GM18511 (cell line): ENCODE measurements at regions not wholly inside any gene's neighbourhood (a gene's known extent, or its start where the extent isn't known, plus 50 kb on each side); places are given as distances from the start of the nearest gene placed in this dataset.

Source experiments
- ATAC-seq: cut with Tn5 transposase; IDR thresholded peaks from one replicate; pipeline ENCODE4 v1.9.1; 2021; ENCODE audit warnings: mild to moderate bottlenecking, moderate library complexity; ENCODE audit not compliant: unreplicated experiment

GRCh38 chr14:104290058-104290667 is 151.8 kb downstream of the KIF26A start:
- ATAC-seq: no peak

GRCh38 chr14:104290756-104291122 is 152.4 kb downstream of the KIF26A start:
- no peak for ATAC-seq

DNA sequence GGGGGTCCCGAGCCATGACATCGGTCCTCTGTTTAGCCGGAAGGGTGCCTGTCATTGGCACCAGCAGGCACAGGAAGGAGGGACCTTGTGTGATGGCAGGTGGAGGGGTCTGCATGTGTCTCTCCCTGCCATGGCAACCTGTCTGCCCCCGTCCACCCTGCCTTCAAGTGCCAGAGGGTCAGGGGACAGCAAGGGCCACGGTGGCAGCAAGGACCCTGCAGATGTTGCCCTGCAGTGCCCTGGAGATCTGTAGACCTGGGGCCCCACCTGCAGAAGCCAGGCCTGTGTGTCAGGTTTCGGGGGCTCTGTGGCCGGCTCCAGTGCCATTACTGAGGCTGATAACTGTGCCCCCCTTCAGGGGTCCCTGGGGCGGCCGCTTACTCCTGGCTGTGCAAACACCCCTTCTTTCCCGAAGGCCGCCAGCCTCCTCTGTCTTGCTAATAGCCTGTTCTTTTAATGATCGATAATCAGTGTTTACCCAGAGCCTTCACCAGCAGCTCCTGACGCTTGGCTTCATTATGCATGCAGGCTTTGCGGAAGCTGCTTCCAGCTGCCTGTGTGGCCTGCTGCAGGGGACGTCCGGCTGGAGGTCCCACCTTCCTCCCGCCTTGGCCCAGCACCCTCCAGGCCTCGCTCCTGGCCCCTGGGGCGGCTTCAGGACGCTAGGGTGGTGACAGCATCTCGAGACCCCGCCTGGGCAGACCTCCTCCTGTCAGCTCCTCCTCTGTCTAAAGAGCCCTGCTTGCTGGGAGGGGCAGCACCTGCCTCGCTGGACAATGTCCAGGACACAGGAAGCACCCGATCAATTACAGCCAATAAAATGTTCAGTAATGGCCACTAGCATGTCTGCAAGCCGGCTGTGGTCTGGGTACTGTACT is 153.0 kb downstream of the KIF26A start:
- no peak for ATAC-seq

GRCh38 chr14:104292084-104292970 is 153.9 kb downstream of the KIF26A start:
- ATAC-seq: no peak

DNA sequence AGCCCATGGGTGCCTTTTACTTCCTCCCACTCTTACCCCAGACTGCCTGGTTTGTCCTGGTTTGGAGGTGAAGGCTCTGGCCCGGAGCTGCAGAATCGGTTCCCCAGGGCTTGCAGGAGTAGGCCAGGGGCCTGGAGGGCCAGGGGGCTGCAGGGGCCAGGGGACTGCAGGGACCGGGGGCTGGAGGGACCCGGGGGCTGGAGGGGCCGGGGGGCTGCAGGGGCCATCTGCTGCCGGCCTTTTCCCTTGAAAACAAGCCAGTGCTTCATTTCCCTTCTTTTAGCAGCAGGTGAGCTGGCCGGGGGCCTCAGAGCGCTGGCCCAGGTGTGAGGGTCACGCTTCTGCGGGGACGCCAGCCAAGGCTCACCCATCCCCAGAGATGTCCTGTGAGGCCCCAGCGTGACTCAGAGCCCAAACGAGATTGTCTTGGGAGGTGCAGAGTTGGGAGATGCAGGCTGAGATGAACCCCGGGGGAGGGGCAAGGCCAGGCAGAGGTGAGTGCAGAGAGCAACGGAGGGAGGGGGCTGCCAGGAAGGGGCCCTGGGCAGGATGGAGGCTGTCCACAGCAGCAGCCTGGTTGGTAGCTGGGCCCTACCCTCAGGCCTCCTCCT is 154.9 kb downstream of the KIF26A start:
- ATAC-seq: no peak

- ATAC-seq: no peak
Observed at GRCh38 chr14:104293851-104294627, 155.7 kb downstream of the KIF26A start.

GRCh38 chr14:104294628-104294982 is 156.2 kb downstream of the KIF26A start:
- ATAC-seq: no peak

- no peak for ATAC-seq
Observed at GRCh38 chr14:104294983-104295680, 156.7 kb downstream of the KIF26A start.

DNA sequence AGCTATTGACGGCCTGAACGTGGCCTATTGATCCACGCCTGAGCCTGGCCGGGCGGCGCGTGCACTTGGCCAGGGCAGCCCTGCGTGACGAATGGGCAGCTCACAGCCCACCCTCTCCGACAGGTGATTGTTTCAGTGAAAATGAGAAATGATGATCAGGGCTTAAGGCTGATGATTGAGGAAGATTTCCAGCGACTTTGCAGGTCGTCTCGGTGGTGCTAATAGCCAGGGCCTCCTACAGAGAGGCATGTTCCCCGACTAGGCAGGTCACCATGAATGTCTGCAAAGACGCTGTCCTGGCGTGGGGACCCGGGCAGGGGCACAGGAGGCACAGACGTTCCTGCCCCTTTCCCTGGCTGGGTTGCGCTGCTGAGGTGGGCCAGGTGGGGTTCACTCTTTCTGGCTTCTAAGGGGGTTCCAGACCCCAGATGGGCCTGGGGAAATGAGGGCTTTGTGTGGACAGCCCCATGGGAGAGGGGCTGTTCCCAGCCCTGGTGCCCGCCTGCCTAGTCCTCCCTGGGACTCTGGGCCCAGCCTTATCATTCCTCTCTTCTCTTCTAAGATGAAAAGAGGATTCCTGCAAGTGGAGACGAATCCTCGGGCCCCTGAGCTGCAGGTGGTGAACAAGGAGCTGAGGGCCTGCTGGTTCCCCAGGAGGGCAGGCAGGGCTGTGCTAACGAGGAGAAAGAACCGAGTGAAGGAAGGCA is 157.4 kb downstream of the KIF26A start:
- ATAC-seq: no peak

DNA sequence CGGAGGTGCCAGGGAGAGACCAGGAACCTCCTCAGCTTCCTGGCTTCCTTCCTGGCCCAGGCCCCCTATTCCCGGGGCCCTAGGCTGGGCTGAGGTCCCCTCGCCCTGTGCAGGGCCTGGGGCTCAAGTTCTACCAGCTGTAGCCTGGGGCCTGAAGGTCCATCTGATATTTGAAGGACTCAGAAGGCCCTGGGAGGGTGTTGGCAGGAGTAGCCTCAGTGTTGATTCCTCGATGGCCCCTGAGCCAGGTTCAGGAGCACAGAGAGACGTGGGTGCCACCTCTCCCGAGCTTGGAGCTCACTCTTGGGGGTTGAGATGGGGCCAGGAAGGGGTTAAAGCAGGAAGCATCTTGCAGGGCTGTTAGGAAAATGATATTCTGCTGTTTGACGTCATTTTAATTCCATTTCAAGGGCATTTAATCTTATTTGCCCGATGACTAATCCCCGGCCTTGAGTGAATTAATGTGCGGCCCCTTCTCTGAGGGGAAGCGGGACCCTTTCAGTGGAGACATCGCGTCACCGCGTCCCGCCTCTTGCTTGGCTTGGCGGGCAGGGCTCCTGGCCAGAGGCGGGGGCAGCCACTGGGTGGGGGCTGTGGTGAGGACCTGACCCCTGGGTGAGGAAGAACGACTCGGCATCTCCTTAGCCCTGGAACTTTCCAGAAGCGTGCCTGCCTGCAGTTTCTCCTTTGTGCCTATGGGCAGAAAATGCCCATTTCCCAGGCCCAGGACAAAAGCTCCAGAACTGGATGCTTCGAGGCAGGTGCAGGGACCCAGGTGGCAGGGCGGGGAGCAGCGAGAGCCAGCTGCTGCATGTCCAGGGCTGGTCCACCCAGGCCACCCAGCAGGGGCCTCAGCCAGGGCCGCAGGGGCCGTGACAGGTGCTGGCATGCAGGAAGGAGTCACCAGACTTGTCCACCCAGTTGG is 158.3 kb downstream of the KIF26A start:
- no peak for ATAC-seq

- ATAC-seq: no peak
Observed at GRCh38 chr14:104297313-104297704, 158.9 kb downstream of the KIF26A start.

DNA sequence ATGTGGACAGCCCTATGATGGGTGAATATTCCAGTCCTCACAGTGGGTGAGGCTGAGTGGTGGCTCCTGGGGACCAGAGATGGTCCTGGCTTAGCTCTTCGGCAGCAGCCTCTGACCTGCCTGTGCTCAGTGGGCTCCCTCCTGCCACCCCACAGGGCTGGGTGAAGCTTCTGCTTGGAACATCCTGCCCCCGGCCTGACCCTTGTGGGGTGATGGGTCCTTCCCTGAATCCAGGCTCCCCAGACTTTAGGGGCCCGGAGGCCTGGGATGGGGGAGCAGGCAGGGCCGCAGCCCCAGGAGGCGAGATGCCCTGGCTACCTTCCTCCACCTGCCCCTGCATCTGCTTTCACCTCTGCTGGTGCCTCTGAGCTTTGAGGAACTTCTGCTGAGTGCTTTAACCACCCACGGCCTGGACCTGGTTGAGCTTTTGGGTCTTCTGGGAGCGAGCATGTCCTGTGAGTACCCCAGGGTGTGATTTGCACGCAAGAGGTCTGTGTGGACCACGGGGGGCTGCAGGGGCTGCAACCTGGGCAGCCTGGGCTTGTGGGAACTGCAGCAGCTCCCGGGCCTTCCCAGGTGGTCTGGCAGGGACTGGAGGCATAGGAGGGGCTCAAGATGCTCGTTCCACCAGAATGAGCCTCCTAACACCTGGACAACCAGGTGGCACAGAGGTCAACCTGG is 159.5 kb downstream of the KIF26A start:
- ATAC-seq: no peak

DNA sequence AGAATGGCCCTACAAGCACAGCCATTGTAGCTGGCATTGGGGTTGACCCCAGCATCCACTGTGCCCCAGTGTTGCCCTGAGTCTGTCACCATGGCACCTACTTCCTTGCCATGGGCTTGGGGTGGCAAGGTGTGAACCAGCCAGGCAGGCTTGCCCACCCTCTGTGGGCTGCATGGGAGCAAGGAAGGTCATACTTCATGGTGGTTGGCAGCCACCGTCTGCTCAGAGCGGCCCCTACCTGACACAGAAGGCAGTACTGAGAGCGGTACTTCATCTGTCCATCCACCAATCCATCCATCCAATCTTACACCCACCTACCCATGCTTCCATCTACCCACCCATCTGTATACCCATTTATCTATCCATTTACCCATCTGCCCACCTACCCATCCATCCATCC is 160.1 kb downstream of the KIF26A start:
- no peak for ATAC-seq

- no peak for ATAC-seq
Observed at GRCh38 chr14:104299993-104300761, 161.8 kb downstream of the KIF26A start.

- no peak for ATAC-seq
Observed at GRCh38 chr14:104301731-104302460, 163.5 kb downstream of the KIF26A start.

DNA sequence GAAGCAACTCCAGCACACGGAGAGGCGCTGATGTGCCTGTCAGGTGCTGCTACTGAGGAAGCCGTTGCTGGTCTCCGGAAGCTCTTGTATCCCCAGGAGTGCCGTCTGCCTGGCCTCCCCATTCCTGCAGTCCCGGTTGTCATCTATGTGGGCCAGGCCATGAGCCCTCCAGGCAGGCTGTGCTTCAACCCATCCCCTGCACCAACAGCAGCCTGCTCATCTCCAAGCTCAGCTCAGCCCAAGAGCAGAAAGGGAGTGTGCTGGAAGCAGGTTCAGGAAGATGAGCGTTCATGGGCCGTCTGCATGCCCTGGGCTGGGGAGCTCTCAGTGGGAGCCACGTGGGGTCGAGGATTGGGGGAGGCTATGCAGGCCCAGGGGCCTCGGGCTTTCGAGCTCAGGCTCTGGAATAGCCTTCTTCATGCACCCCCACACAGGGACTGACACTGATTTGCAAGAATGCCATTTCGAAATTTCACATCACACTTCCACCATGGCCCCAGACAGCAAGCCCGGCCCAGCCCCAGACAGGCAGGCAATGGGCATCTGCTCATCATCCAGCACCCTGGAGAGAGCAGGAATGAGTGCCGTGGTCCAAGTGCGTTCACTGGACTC is 164.5 kb downstream of the KIF26A start:
- ATAC-seq: no peak
